Stimulated activated CD4-positive, alpha-beta T cell treated with anti-CD3 and anti-CD28 coated beads, TNF-alpha, amount 100 ng/mL, for 24 hours (primary cell): ENCODE measurements at regions not wholly inside any gene's neighbourhood (a gene's known extent, or its start where the extent isn't known, plus 50 kb on each side); places are given as distances from the start of the nearest gene placed in this dataset.
"Not testable (repeated sequence)": the region's sequence is repeated elsewhere in the genome, so short reads cannot be mapped to it uniquely, and the experiment has no call there.

ENCODE experiments used
- DNase-seq, 3 experiments: peaks; one replicate each; pipeline ENCODE4 v3.0.0-alpha.2; 2020; ENCODE audit warnings: low read depth in 3 of 3

DNA sequence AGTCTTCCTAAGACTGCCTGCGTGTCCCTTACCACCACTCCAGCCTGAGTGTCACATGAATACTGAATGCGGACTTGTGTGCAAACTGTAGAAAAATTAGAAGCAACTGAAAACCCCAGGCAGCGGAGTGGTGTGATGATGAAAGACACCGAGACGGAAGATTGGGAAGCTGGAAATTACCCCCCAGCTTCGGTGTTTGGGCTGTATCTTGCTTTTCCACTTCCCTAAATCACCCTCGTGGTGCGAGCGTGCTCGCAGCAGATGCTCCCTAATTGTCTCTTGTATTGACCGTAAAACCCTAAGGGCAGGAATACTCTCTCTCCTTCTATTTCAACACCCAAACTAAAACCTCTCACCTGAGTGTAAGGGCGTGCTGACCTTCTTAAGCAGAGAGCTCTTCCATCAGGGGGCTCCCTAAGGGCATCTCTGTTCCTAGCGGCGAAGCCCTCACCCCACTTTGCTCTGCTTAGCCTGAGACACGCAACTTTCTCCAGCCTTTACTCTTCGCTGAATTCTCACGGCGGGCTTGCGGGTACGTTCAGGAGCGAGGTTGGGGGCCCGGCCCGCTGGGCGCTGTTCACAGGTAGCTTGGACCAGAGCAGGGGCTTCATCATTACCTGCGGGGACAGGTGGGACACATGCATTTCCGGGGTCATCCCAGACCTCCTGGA, 62.4 kb downstream of the CRYBB2 start:
- no peak for DNase-seq

GRCh38 chr22:25282346-25282670, 62.9 kb downstream of the CRYBB2 start:
- DNase-seq, result no peak

DNA sequence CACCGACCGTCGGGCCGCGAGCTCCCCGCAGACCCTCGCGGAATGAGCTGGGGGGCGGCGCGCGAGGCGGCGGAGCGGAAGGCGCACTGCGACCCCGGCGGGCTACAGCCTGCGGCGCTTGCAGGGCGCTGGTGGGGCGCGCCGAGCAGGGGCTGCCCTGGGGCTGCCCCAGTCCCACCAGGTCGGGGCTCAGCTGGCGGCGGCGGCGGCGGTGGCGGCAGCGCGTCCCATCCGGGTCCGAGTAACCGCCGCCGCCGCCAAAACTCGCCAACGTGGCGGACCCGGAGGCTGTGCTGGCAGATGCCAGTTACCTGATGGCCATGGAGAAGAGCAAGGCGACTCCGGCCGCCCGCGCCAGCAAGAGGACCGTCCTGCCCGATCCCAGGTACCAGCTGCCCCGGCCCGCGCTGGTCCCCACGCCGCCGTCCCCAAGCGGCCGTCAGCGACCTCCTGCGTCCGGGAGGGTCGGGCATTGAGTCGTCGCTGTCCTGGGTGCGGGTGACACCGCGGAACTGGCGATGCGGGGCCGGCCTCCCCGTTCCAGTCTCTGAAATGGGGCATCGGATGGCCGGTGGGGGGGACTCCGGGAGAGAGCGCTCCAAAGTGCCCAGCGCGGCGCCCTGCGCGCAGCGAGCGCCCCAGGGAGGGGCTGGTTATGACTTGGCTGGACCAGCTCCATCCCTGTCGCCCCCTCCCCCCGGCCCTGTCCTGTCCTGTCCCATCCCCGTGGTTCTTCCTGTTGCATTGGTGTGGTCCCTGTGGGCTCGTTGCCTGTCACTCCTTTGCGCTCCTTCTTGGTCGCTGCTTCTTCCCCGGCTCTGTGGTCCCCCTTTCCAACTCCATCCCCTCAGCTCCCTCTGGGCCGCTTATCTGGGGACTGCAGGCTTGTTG, 63.5 kb downstream of the CRYBB2 start:
- no peak for DNase-seq

DNA sequence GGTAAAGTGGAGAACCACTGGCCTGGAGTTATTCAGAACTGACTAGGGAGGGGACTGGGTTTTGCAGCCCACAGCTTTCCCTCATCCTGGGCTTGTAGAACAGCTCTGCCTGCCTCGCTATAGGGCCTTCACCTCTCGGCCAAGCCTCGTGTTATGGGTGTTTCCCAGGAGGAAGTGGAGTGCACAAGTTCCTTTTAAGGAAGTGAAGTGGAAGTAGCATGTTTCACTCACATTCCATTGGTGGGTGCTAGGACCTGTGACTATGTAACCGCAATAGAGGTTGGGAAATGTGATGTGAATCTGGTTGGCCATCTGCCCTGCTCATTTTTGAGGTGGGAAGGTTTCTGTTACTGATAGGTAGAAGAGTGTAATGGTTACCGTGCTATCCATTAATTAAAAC, 69.0 kb downstream of the CRYBB2 start:
- not testable (repeated sequence) for DNase-seq

- DNase-seq, result not testable (repeated sequence)
These were observed 82.5 kb downstream of the CRYBB2 start for GRCh38 chr22:25301912-25302311.

DNA sequence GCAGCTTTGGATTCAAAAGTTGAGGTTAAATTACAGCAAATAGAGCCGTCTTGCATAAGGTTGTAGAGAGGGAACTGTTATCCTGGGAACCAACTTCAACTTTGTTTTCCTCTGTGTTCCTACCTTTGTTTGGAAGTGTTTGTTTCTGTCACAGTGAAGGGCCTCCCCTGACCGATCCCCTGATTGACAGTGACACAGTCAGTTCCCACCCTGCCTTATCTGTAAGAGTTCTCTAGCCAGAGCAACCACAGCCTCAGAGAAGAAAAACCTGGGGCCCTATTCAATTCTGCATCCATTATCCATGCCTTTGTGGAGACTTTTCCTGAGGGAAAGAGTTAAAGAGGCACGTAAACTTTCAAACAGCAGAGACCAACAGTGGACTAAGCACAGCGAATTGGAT, 90.1 kb downstream of the CRYBB2 start:
- not testable (repeated sequence) for DNase-seq

GRCh38 chr22:25311924-25312323, 92.5 kb downstream of the CRYBB2 start:
- not testable (repeated sequence) for DNase-seq

DNA sequence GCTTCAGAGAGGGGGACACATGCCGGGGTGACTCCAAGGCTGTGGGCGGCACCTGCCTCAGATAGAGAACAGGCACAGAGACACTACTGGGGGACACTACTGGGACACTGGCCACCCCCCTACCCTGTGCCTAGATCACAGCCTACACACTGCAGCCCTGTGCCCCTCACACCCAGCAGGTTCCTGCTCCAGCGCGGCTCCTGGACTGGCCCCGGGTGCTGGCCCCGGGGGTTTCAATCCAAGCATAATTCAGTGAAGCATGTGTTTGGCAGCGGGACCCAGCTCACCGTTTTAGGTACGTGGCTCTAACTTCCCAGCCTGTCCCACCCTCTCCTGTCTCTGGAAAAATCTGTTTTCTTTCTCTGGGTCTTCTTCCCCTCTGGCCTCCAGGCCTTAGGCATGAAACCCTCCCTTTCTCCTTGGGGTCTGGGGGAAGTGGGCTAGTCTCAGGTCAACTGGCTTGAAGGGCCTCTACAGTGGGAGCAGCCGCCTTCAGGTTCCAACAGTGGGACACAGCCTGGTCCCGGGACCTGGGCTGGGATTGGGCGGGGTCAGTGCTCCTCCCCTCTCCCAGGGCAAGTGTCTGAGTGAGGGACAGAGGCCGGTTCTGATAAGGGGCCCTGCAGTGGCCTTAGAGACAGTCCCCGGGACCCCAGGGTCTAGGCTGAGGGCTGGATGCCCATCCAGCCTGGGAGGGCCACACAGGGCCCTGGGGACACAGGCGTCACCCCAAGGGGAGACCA, 98.8 kb downstream of the CRYBB2 start:
- no peak for DNase-seq

- DNase-seq, result no peak
These were observed 107.7 kb downstream of the CRYBB2 start for GRCh38 chr22:25327018-25327755.

DNA sequence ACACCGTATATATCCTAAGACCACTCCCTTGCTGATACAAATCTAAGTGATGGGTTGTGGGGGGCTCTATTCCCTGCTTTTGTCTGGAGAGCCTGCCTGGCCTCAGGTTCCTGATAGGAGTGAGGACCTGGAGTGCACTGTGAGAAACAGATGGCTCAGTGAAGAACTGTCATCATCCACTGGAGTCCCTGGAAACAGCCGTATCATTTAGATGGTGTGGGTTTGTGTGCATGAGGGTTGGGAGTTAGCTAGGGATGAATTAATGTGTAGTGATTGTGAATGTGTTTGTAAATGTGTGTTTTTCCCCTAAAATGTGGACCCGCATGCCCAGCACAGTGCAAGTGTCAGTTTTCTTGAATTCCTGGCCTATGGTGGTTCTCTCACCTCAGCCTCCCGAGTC, 111.6 kb downstream of the CRYBB2 start:
- DNase-seq, result no peak

GRCh38 chr22:25331911-25332310, 112.5 kb downstream of the CRYBB2 start:
- not testable (repeated sequence) for DNase-seq

DNA sequence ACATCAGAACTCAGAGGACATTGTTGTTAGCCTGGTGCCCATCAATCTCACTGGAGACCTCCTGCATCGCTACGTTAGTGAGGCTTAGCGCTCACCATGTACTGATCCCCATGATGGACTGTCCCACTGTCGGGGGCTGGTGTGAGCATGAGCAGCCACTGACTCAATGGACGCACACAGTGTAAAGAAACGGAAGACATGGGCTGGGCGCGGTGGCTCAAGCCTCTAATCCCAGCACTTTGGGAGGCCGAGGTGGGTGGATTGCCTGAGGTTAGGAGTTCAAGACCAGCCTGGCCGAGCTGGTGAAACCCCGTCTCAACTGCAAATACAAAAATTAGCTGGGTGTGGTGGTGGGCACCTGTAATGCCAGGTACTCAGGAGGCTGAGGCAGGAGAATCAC, 112.9 kb downstream of the CRYBB2 start:
- DNase-seq, result no peak

DNA sequence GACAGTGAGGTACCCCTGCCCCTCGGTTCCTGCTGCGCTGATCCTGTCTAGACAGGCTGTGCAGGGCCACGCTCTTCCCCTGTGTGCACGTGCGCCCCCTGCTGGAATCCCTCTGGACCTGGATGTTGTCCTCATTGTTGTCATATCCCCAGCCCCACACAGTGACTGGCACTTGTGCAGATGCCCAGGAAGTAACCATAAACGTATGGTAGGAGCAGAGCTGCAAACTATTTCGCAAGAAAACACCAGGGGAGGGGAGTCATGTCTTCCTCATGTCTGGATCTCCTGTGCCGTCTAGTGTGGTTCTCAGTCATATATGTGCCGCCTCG, 114.7 kb downstream of the CRYBB2 start:
- DNase-seq, result peak; percentile 10 to 64 (median 15)

DNA sequence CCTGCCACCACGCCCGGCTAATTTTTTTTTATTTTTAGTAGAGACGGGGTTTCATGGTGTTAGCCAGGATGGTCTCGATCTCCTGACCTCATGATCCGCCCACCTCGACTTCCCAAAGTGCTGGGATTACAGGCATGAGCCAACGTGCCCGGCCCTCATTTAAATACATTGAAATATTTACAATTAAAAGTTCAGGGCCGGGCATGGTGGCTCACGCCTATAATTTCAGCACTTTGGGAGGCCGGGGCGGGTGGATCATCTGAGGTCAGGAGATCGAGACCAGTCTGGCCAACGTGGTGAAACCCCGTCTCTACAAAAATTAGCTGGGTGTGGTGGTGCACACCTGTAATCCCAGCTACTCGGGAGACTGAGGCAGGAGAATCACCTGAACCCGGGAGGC, 115.2 kb downstream of the CRYBB2 start:
- not testable (repeated sequence) for DNase-seq

- DNase-seq, result not testable (repeated sequence)
These were observed 115.8 kb downstream of the CRYBB2 start for GRCh38 chr22:25335276-25335675.

DNA sequence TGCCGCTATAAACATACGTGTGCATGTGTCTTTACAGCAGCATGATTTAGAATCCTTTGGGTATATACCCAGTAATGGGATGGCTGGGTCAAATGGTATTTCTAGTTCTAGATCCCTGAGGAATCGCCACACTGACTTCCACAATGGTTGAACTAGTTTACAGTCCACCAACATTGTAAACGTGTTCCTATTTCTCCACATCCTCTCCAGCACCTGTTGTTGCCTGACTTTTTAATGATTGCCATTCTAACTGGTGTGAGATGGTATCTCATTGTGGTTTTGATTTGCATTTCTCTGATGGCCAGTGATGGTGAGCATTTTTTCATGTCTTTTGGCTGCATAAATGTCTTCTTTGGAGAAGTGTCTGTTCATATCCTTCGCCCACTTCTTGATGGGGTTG, 121.1 kb downstream of the CRYBB2 start:
- DNase-seq, result not testable (repeated sequence)

DNA sequence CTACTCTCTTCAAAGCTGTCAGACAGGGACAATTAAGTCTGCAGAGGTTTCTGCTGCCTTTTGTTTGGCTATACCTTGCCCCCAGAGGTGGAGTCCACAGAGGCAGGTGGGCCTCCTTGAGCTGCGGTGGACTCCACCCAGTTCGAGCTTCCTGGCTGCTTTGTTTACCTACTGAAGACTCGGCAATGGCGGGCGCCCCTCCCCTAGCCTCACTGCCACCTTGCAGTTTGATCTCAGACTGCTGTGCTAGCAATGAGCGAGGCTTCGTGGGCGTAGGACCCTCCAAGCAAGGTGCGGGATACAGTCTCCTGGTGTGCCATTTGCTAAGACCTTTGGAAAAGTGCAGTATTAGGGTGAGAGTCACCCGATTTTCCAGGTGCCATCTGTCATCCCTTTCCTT, 124.9 kb downstream of the CRYBB2 start:
- DNase-seq, result not testable (repeated sequence)

- DNase-seq, result no peak
These were observed 127.7 kb downstream of the CRYBB2 start for GRCh38 chr22:25346859-25347751.

GRCh38 chr22:25347752-25348102, 128.3 kb downstream of the CRYBB2 start:
- no peak for DNase-seq

DNA sequence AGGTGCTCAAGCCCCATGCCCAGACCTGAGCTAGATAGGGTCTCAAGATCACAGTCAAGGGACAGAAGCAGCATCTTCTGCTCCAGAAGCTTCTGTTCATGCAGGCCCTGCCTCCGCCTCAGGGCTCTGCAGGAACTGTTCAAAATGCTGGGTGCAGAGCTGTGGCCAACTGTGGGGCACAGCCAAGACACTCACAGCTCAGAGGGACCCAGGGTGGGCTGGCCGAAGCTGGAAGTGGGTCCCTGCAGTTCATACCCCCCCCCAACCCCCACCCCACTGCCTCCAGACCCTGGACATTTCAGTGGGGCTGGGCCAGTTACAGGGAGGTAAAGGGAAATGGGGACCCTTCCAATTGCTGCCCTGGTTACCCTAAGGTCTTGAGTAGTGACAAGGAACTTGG, 129.0 kb downstream of the CRYBB2 start:
- no peak for DNase-seq

- not testable (repeated sequence) for DNase-seq
These were observed 129.6 kb downstream of the CRYBB2 start for GRCh38 chr22:25348996-25349395.
